AG09319 (cell line): ENCODE measurements at regions not wholly inside any gene's neighbourhood (a gene's known extent, or its start where the extent isn't known, plus 50 kb on each side); places are given as distances from the start of the nearest gene placed in this dataset.
"Not testable (repeated sequence)": the region's sequence is repeated elsewhere in the genome, so short reads cannot be mapped to it uniquely, and the experiment has no call there.

Source experiments
- DNase-seq: peaks from one replicate; pipeline ENCODE4 v3.0.0-alpha.2; 2010; ENCODE audit warnings: low read depth; ENCODE audit errors: extremely low read depth
- CTCF ChIP-seq: IDR thresholded peaks from 2 replicates; pipeline ENCODE4 v1.5.1; 2011; ENCODE audit warnings: low read depth, mild to moderate bottlenecking, inconsistent platforms, low read length, moderate library complexity

GRCh38 chr2:19171409-19171808, 187.0 kb downstream of the OSR1 start:
- no peak for TF ChIP-seq CTCF
- no peak for DNase-seq

GRCh38 chr2:19169134-19169768, 189.2 kb downstream of the OSR1 start:
- TF ChIP-seq CTCF = no peak

GRCh38 chr2:19164099-19164498, 194.3 kb downstream of the OSR1 start:
- DNase-seq = not testable (repeated sequence)

More at GRCh38 chr2:19169134-19169768, 189.2 kb downstream of the OSR1 start:
- no peak for DNase-seq

- TF ChIP-seq CTCF = no peak
- DNase-seq = no peak
Observed at GRCh38 chr2:19158896-19159295, 199.5 kb downstream of the OSR1 start.

- no peak for DNase-seq
- TF ChIP-seq CTCF = no peak
Observed at GRCh38 chr2:19158211-19158610, 200.2 kb downstream of the OSR1 start.

GRCh38 chr2:19156646-19157045, 201.8 kb downstream of the OSR1 start:
- no peak for DNase-seq
- TF ChIP-seq CTCF = no peak

- no peak for DNase-seq
- no peak for TF ChIP-seq CTCF
Observed at GRCh38 chr2:19150726-19151125, 207.7 kb downstream of the OSR1 start.

- TF ChIP-seq CTCF = no peak
Observed at GRCh38 chr2:19146867-19147266, 211.6 kb downstream of the OSR1 start.

More at GRCh38 chr2:19146867-19147266, 211.6 kb downstream of the OSR1 start:
- DNase-seq = no peak
